DOHH2 (cell line): ENCODE measurements at regions not wholly inside any gene's neighbourhood (a gene's known extent, or its start where the extent isn't known, plus 50 kb on each side); places are given as distances from the start of the nearest gene placed in this dataset.

Source experiments
- H3F3A ChIP-seq: fragments of 200-600 bp; sonication (generic), shearing (Covaris generic); 2 replicates; pipeline ENCODE4 v1.6.0; 2016; ENCODE audit warnings: antibody characterized with exemption, mild to moderate bottlenecking; ENCODE audit not compliant: control insufficient read depth, insufficient read depth
- H3K27ac ChIP-seq: fragments of 200-600 bp; sonication (generic); 2 replicates; pipeline ENCODE4 v1.5.1; 2014; ENCODE audit warnings: low read depth, mild to moderate bottlenecking, low read length, moderate library complexity
- H3K27me3 ChIP-seq: fragments of 200-600 bp; sonication (generic); 2 replicates; pipeline ENCODE4 v1.6.1; 2014; ENCODE audit warnings: mild to moderate bottlenecking, low read length, mixed read lengths; ENCODE audit not compliant: control insufficient read depth
- H3K36me3 ChIP-seq: fragments of 200-600 bp; sonication (generic); 2 replicates; pipeline ENCODE4 v1.6.1; 2014; ENCODE audit warnings: mild to moderate bottlenecking, low read length, moderate library complexity, mixed read lengths; ENCODE audit not compliant: control insufficient read depth
- H3K4me1 ChIP-seq: fragments of 200-600 bp; sonication (generic); 2 replicates; pipeline ENCODE4 v1.6.1; 2014; ENCODE audit warnings: mild to moderate bottlenecking, low read length, mixed read lengths; ENCODE audit not compliant: control insufficient read depth
- H3K4me2 ChIP-seq: fragments of 200-600 bp; sonication (generic); 2 replicates; pipeline ENCODE4 v1.6.0; 2014; ENCODE audit warnings: mild to moderate bottlenecking, low read length, moderate library complexity
- H3K4me3 ChIP-seq: fragments of 200-600 bp; sonication (generic); 2 replicates; pipeline ENCODE4 v1.5.1; 2014; ENCODE audit warnings: mild to moderate bottlenecking, low read length, mixed read lengths
- H3K79me2 ChIP-seq: fragments of 200-600 bp; sonication (generic); 2 replicates; pipeline ENCODE4 v1.6.1; 2014; ENCODE audit warnings: mild to moderate bottlenecking, low read length, mixed read lengths; ENCODE audit not compliant: control insufficient read depth
- H3K9me2 ChIP-seq: fragments of 200-600 bp; sonication (generic); replicated peaks from 2 replicates; pipeline ENCODE4 v1.6.1; 2014; ENCODE audit warnings: mild to moderate bottlenecking, low read length, mixed read lengths; ENCODE audit not compliant: control insufficient read depth
- H3K9me3 ChIP-seq: fragments of 200-600 bp; sonication (generic); 2 replicates; pipeline ENCODE4 v1.6.1; 2014; ENCODE audit warnings: antibody characterized with exemption, low read length, mixed read lengths; ENCODE audit not compliant: control insufficient read depth, insufficient read depth
- H4K20me1 ChIP-seq: fragments of 200-600 bp; sonication (generic); 2 replicates; pipeline ENCODE4 v1.6.0; 2014; ENCODE audit warnings: low read depth, mild to moderate bottlenecking, antibody characterized with exemption, low read length, moderate library complexity; ENCODE audit not compliant: control insufficient read depth, insufficient read depth
- EZH2phosphoT487 ChIP-seq: fragments of 200-600 bp; sonication (generic); IDR thresholded peaks from 2 replicates; pipeline ENCODE4 v1.6.1; 2017; ENCODE audit warnings: borderline replicate concordance, mild to moderate bottlenecking, antibody characterized with exemption, low read length, moderate library complexity, mixed read lengths
- TF ChIP-seq, protein P1 (sequence below): fragments of 200-600 bp; sonication (generic); IDR thresholded peaks from one replicate; pipeline ENCODE4 v1.5.1; 2014; ENCODE audit warnings: antibody characterized with exemption, mild to moderate bottlenecking, low read depth, low read length; ENCODE audit not compliant: poor library complexity, severe bottlenecking

DNA sequence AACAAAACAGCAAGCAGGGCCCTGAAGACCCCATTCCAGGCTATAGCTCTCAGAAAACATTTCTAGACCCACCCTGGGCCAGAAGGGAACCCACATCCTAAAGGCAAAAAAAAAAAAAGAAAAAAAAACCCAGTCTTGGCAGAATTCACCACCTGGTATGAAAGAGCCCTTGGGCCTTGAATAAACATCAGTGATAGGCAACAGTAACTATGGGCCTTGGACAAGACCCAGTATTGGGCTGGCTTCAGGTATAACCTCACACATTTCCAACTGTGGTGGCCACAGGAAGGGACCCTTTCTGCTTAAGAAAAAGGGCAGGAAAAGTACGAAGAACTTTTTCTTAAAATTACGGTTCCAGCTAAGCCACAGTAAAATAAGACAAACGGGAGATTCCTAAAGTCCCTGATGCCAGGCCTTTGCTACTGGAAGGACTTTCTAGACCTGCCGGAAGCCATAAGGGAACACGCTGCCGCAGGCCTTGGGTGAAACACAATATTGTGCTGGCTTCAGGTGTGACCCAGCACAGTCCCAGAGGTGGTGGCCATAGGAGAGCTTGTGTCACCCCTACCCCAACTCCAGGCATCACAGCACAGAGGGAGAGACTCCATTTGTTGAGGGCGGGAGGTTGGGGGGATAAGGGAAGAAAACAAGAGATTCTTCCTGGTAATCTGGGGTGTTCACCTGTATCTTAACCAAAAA, 505.2 kb upstream of the RGMB start:
- Histone ChIP-seq H3K27me3 (no peaks in the 10 kb centered on the region), H3K4me2 (no peak overlapping the region), H3K27ac (no peak overlapping the region), H3K36me3 (no peaks in the 10 kb centered on the region), H3K4me3 (no peak overlapping the region), H3K9me2 (no peaks in the 10 kb centered on the region), H3K79me2 (no peaks in the 10 kb centered on the region), H3F3A (no peaks in the 10 kb centered on the region), H4K20me1 (no peaks in the 10 kb centered on the region), H3K9me3 (no peaks in the 10 kb centered on the region), H3K4me1 (no peaks in the 10 kb centered on the region)
- TF ChIP-seq, protein P1, sequence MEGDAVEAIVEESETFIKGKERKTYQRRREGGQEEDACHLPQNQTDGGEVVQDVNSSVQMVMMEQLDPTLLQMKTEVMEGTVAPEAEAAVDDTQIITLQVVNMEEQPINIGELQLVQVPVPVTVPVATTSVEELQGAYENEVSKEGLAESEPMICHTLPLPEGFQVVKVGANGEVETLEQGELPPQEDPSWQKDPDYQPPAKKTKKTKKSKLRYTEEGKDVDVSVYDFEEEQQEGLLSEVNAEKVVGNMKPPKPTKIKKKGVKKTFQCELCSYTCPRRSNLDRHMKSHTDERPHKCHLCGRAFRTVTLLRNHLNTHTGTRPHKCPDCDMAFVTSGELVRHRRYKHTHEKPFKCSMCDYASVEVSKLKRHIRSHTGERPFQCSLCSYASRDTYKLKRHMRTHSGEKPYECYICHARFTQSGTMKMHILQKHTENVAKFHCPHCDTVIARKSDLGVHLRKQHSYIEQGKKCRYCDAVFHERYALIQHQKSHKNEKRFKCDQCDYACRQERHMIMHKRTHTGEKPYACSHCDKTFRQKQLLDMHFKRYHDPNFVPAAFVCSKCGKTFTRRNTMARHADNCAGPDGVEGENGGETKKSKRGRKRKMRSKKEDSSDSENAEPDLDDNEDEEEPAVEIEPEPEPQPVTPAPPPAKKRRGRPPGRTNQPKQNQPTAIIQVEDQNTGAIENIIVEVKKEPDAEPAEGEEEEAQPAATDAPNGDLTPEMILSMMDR: no peak
- TF ChIP-seq EZH2phosphoT487: no peak

DNA sequence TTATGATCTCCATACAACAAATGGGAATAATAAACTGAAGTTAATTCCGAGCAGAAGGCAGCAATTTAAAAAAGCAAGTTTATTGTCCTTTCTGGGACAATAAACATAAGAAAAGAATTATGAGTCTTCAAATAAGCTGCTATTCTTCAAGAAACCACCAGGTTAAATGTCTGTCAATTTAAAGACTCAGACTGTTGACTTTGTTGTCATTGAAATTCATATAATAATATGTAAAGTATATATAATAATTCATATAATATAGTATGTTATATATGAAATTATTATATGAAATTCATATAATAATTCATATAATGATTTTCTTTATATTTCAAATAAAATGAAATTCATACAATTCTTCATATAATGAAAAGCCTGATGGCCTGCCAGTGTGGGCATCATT, 497.5 kb upstream of the RGMB start:
- TF ChIP-seq EZH2phosphoT487: no peak
- TF ChIP-seq, protein P1: no peak
- no peaks in the 10 kb centered on the region for H3K36me3 ChIP-seq
- H3K4me3 ChIP-seq: no peak overlapping the region
- H3K79me2 ChIP-seq: no peaks in the 10 kb centered on the region
- H3K4me1 ChIP-seq: no peaks in the 10 kb centered on the region
- no peaks in the 10 kb centered on the region for H3K27me3 ChIP-seq
- no peak overlapping the region for H3K4me2 ChIP-seq
- no peaks in the 10 kb centered on the region for H4K20me1 ChIP-seq
- no peaks in the 10 kb centered on the region for H3K9me2 ChIP-seq
- no peaks in the 10 kb centered on the region for H3F3A ChIP-seq
- no peak overlapping the region for H3K27ac ChIP-seq
- no peaks in the 10 kb centered on the region for H3K9me3 ChIP-seq

DNA sequence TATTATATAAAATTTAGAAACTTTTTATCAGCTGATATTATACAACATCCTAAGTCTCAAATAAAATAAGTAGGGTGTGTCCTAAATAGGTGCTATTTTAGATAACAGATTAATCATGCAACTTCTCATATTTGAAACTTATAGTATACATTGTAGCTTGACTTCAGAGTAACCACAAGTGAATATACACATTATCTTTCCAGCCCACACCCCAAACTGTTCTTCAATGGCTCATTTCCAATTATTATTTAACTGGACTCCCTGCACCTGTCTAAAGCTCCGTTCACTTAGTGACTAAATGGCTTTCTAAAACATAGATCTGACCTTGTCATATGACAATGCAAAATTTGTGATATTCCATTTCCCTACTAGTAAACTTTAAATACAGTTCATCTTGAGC, 490.9 kb upstream of the RGMB start:
- H4K20me1 ChIP-seq: no peaks in the 10 kb centered on the region
- H3K9me3 ChIP-seq: no peaks in the 10 kb centered on the region
- H3K27me3 ChIP-seq: no peaks in the 10 kb centered on the region
- H3K79me2 ChIP-seq: no peaks in the 10 kb centered on the region
- no peaks in the 10 kb centered on the region for H3F3A ChIP-seq
- no peak overlapping the region for H3K4me2 ChIP-seq
- no peaks in the 10 kb centered on the region for H3K36me3 ChIP-seq
- TF ChIP-seq, protein P1: no peak
- no peak for TF ChIP-seq EZH2phosphoT487
- no peaks in the 10 kb centered on the region for H3K4me1 ChIP-seq
- H3K27ac ChIP-seq: no peak overlapping the region
- no peaks in the 10 kb centered on the region for H3K9me2 ChIP-seq
- H3K4me3 ChIP-seq: no peak overlapping the region
